ENCODE measurements at regions not wholly inside any gene's neighbourhood (a gene's known extent, or its start where the extent isn't known, plus 50 kb on each side); places are given as distances from the start of the nearest gene placed in this dataset.
"Not testable (repeated sequence)": the region's sequence is repeated elsewhere in the genome, so short reads cannot be mapped to it uniquely, and the experiment has no call there.

DNA sequence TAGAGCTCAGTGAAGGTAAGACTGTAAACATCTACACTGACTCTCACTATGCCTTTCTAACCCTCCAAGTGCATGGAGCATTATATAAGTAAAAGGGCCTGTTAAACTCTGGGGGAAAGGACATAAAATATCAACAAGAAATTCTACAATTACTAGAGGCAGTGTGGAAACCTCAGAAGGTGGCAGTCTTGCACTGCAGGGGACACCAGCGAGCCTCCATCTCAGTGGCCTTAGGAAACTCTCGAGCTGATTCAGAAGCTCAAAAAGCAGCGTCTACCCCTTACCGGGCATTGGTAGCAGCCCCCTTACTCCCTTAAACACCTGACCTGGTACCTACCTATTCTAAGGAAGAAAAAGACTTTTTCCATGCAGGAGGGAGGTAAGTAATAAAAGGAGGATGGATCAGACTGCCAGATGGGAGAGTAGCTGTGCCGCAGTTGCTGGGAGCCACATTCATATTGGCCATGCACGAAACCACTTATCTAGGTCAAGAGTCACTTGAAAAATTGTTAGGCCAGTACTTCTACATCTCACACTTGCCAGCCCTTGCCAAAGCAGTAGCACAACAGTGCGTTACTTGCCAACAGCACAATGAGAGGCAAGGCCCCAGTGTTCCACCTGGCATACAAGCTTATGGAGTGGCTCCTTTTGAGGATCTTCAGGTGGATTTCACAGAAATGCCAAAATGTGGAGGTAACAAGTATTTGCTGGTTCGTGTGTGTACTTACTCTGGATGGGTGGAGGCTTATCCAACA, 258.8 kb upstream of the PRKX start:
- intact Hi-C loops (cut with micrococcal nuclease); H3K4me1 Mint-ChIP-seq (ENCODE audit: low read depth); H3K36me3 Mint-ChIP-seq (ENCODE audit: low read depth); H3K27ac Mint-ChIP-seq; H3K4me3 Mint-ChIP-seq; H3K9me3 Mint-ChIP-seq; H3K27me3 Mint-ChIP-seq: not testable (repeated sequence)

GRCh38 chrX:3968749-3969148, 255.3 kb upstream of the PRKX start:
- no peaks in the 10 kb centered on the region for H3K4me1 Mint-ChIP-seq (ENCODE audit: low read depth)
- H3K9me3 Mint-ChIP-seq = no peaks in the 10 kb centered on the region
- no peak overlapping the region for H3K4me3 Mint-ChIP-seq
- intact Hi-C loops (cut with micrococcal nuclease) = no loop called here
- H3K36me3 Mint-ChIP-seq (ENCODE audit: low read depth) = no peaks in the 10 kb centered on the region
- H3K27ac Mint-ChIP-seq = no peak overlapping the region
- H3K27me3 Mint-ChIP-seq = peaks cover under 1% of the 10 kb centered on the region

- Mint-ChIP-seq H3K4me3 (no peak overlapping the region), H3K36me3 (ENCODE audit: low read depth) (no peaks in the 10 kb centered on the region), H3K9me3 (no peaks in the 10 kb centered on the region), H3K27me3 (peaks cover 5% of the 10 kb centered on the region), H3K27ac (no peak overlapping the region), H3K4me1 (ENCODE audit: low read depth) (peaks cover 6% of the 10 kb centered on the region)
- intact Hi-C loops (cut with micrococcal nuclease) = no loop called here
Measured at GRCh38 chrX:3963980-3964379, 250.5 kb upstream of the PRKX start.

- H3K4me1 Mint-ChIP-seq (ENCODE audit: low read depth) = peaks cover 6% of the 10 kb centered on the region
- H3K4me3 Mint-ChIP-seq = no peak overlapping the region
- no peaks in the 10 kb centered on the region for H3K36me3 Mint-ChIP-seq (ENCODE audit: low read depth)
- peaks cover 5% of the 10 kb centered on the region for H3K27me3 Mint-ChIP-seq
- intact Hi-C loops (cut with micrococcal nuclease) = no loop called here
- no peaks in the 10 kb centered on the region for H3K9me3 Mint-ChIP-seq
- H3K27ac Mint-ChIP-seq = no peak overlapping the region
Measured at GRCh38 chrX:3962511-3963311, 249.3 kb upstream of the PRKX start.

- Mint-ChIP-seq H3K4me1 (ENCODE audit: low read depth) (peaks cover 6% of the 10 kb centered on the region), H3K9me3 (no peaks in the 10 kb centered on the region), H3K27me3 (peaks cover 5% of the 10 kb centered on the region), H3K4me3 (no peak overlapping the region), H3K36me3 (ENCODE audit: low read depth) (no peaks in the 10 kb centered on the region), H3K27ac (no peak overlapping the region)
- intact Hi-C loops (cut with micrococcal nuclease) = no loop called here
Measured at GRCh38 chrX:3960952-3961351, 247.5 kb upstream of the PRKX start.

- intact Hi-C loops (cut with micrococcal nuclease) = no loop called here
- H3K9me3 Mint-ChIP-seq = no peaks in the 10 kb centered on the region
- no peak overlapping the region for H3K27ac Mint-ChIP-seq
- no peak overlapping the region for H3K4me3 Mint-ChIP-seq
- no peaks in the 10 kb centered on the region for H3K27me3 Mint-ChIP-seq
- H3K4me1 Mint-ChIP-seq (ENCODE audit: low read depth) = no peaks in the 10 kb centered on the region
- no peaks in the 10 kb centered on the region for H3K36me3 Mint-ChIP-seq (ENCODE audit: low read depth)
Measured at GRCh38 chrX:3951859-3952258, 238.4 kb upstream of the PRKX start.

DNA sequence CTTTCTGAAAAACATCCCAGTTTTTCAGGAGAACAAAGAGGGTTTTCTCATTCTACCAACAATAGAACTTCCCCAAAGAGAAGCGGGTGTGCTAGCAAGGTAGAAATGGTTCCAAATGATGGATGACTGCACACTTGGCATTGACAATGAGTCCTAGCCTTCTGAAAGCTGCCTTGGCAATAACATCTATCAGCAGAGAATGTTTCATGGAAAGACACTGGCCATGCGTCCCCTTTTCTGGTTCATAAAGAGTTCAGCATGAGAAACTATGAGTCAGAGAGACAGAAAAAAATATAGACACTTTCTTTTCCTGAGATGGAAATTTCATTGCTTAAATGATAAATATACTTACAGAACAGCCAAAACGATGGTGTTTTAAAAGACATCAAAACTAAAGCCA, 236.9 kb upstream of the PRKX start:
- Mint-ChIP-seq H3K27me3 (no peaks in the 10 kb centered on the region), H3K4me3 (no peak overlapping the region), H3K27ac (no peak overlapping the region), H3K36me3 (ENCODE audit: low read depth) (no peaks in the 10 kb centered on the region), H3K4me1 (ENCODE audit: low read depth) (no peaks in the 10 kb centered on the region), H3K9me3 (no peaks in the 10 kb centered on the region)
- intact Hi-C loops (cut with micrococcal nuclease) = no loop called here

DNA sequence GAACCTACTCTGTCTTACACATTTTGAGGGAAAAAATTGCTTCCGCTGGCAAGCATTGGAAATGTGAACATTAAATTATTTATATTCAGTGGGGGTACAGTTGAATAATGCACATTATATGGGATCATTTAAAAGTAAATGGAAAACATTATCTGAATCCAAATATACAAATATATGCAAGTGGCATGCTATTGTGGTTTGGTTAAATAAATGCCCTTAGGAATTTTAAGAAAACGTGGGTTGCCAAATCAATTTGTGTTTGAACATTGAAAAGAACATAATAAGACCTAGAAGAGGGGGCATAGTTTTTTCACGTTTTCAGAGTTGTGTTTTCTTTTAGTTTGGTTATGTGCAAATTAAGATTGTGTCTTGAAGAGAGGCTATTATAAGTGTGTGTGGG, 230.5 kb upstream of the PRKX start:
- no peak overlapping the region for H3K27ac Mint-ChIP-seq
- peaks cover 3% of the 10 kb centered on the region for H3K27me3 Mint-ChIP-seq
- H3K4me1 Mint-ChIP-seq (ENCODE audit: low read depth) = no peaks in the 10 kb centered on the region
- peaks cover 8% of the 10 kb centered on the region for H3K9me3 Mint-ChIP-seq
- no peak overlapping the region for H3K4me3 Mint-ChIP-seq
- no peaks in the 10 kb centered on the region for H3K36me3 Mint-ChIP-seq (ENCODE audit: low read depth)
- intact Hi-C loops (cut with micrococcal nuclease) = no loop called here

DNA sequence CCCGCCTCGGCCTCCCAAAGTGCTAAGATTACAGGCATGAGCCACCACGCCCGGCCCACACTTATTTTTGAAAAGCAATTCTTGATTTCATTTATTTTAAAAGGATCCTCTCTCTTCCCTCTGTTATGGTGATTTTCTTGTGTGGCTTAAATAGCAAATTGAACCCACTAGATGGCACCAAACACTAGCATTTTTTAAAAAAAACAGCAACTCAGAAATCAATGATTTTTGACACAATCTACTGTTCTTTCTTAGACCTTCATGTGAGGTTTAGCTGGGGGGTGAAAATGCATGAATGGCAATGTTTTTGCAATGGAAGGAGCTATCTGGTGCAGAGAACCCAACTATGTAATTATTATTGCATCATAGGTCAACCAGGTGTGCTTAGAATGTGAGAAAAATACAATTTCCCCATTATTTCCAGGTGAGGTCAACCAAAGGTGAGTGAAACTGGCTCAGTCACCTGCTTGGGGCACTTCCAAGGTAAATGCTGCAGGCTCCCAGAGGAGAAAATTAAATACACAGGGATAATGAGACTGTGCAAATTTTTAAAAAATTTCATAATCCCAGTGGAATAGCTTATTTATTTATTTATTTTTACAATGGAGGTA, 226.7 kb upstream of the PRKX start:
- Mint-ChIP-seq H3K27me3 (peaks cover 3% of the 10 kb centered on the region), H3K4me3 (no peak overlapping the region), H3K9me3 (peaks cover 8% of the 10 kb centered on the region), H3K4me1 (ENCODE audit: low read depth) (no peaks in the 10 kb centered on the region), H3K27ac (no peak overlapping the region), H3K36me3 (ENCODE audit: low read depth) (no peaks in the 10 kb centered on the region)
- intact Hi-C loops (cut with micrococcal nuclease) = no loop called here

DNA sequence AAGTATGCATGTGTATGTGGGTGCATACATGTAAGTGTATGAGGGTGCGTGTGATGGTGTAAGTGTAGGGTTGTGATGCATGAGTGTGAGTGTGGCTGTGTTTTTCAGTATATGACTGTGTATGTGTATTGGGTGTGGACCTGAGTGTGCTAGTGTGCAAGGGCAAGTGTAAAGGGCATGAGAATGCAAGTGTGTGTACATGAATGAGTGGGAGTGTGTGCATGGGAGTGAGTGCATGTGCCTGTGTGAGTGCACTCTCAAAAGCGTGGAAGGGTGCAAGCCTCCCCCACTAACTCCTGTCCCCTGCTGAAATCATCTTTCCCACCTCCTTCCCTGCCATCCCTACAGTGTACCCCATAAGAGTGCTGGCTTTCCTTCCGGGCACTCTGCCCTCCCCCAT, 225.1 kb upstream of the PRKX start:
- intact Hi-C loops (cut with micrococcal nuclease) = no loop called here
- H3K4me1 Mint-ChIP-seq (ENCODE audit: low read depth) = no peaks in the 10 kb centered on the region

GRCh38 chrX:3935196-3935595, 221.7 kb upstream of the PRKX start:
- H3K36me3 Mint-ChIP-seq (ENCODE audit: low read depth); intact Hi-C loops (cut with micrococcal nuclease); H3K4me1 Mint-ChIP-seq (ENCODE audit: low read depth); H3K4me3 Mint-ChIP-seq; H3K27me3 Mint-ChIP-seq; H3K27ac Mint-ChIP-seq; H3K9me3 Mint-ChIP-seq: not testable (repeated sequence)

More for the DNA sequence above, 225.1 kb upstream of the PRKX start:
- Mint-ChIP-seq H3K4me3 (no peak overlapping the region), H3K36me3 (ENCODE audit: low read depth) (no peaks in the 10 kb centered on the region), H3K27ac (no peak overlapping the region), H3K9me3 (peaks cover 8% of the 10 kb centered on the region), H3K27me3 (peaks cover 3% of the 10 kb centered on the region)

DNA sequence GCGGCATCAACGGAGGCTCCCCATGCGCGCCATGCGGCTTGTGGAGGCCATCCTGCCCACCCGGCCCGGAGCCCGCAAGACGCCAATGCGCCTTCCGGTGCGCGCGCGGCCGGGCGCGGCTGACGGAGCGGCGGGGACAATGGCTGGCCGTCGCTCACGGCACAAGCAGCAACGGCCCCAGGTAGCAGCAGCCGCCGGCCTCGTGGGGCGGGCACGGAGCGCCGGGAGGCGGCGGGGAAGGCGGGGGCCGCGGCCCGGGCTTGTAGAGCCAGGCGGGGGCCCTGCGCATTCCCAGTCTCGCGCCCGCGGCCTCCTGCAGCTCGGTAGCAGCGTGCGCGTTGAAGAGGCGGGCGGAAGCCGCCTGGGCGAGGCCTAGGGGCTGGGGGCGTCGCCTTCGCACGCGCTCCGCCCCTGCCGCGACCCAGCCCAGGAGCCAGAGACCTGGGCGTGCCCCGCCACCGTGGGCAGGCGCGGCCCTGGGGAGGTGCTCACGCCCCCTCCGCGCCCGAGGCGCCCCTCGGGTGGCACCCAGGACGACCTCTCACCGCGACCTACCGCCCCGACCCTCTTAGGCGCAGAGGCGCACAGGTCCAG, 207.1 kb upstream of the PRKX start:
- H3K4me1 Mint-ChIP-seq (ENCODE audit: low read depth); H3K27me3 Mint-ChIP-seq; H3K4me3 Mint-ChIP-seq; H3K27ac Mint-ChIP-seq; H3K9me3 Mint-ChIP-seq; H3K36me3 Mint-ChIP-seq (ENCODE audit: low read depth); intact Hi-C loops (cut with micrococcal nuclease): not testable (repeated sequence)

DNA sequence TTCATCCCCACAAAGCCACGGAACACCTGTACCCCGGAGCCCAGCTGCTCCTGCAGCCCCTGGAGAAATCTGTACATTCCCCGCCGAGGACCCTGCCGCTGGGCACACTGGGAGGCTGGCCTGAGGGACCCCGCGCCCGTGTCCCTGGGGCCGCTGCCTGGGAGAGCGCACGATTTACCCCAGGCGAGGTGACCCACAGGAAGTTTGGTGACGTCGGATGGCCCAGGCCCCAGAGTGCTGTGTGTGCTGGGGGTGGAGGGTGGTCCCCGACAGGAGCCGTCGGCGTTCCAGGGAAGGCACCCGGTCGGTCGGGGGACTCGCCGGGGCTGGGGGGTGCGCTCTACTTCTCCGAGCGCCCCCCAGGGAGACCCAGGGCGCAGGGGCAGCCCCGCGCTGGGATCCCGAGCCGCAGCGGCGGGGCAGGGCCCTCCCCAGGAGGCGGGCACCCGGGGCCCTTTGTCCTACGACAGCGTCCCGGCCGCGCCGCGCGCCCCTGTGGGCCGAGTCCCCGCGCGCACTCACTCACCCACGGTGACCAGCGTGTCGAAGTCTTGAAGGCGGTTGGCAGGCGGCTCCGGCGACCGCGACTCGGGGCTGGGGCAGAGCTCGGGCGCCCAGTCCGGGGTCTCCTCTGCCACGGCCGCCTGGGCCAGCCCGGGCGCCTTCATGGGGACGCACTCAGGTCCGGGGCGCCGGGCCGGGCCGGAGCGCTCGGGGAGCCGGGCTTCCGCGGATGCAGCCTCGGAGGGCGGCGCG, 206.4 kb upstream of the PRKX start:
- H3K27me3 Mint-ChIP-seq; H3K9me3 Mint-ChIP-seq; intact Hi-C loops (cut with micrococcal nuclease); H3K27ac Mint-ChIP-seq; H3K4me3 Mint-ChIP-seq; H3K36me3 Mint-ChIP-seq (ENCODE audit: low read depth); H3K4me1 Mint-ChIP-seq (ENCODE audit: low read depth): not testable (repeated sequence)

GRCh38 chrX:3914813-3915212, 201.4 kb upstream of the PRKX start:
- H3K4me3 Mint-ChIP-seq; H3K4me1 Mint-ChIP-seq (ENCODE audit: low read depth); H3K36me3 Mint-ChIP-seq (ENCODE audit: low read depth); H3K9me3 Mint-ChIP-seq; intact Hi-C loops (cut with micrococcal nuclease); H3K27me3 Mint-ChIP-seq; H3K27ac Mint-ChIP-seq: not testable (repeated sequence)
